ENCODE measurements at regions not wholly inside any gene's neighbourhood (a gene's known extent, or its start where the extent isn't known, plus 50 kb on each side); places are given as distances from the start of the nearest gene placed in this dataset.

DNA sequence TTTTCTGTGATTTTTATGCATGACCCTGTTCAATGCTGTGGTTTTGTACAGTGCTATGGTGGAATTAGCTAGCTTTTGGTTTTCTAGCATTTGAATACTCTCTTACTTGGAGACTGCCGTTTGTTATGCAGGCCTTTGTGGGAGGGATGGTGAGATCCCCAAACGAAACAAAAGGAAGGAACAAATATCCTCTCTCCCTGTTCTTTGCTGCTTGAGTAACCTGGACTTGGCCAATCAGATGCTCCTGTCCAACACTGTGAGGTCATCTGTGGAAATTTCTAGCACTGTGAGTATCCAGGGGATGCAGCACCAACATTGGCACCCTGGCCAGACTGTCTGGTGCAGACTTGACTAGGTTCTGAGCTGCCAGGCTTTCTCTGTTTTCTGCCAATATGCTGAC, 314.4 kb downstream of the ANKRD30A start:
- no peak overlapping the region for H3K27ac ChIP-seq (ENCODE audit: low read length)
- DNase-seq = no peak
- TF ChIP-seq EZH2 (optimal IDR thresholded peaks at IDR 0.05; ENCODE audit: low read depth, low read length) (no peak), EZH2phosphoT487 (IDR thresholded peaks at IDR 0.05; ENCODE audit: low read length) (no peak)
- no peaks in the 10 kb centered on the region for H3K36me3 ChIP-seq (replicated peaks; ENCODE audit: insufficient read depth, low read length)
- no peaks in the 10 kb centered on the region for H3K79me2 ChIP-seq (ENCODE audit: low read length)
- H4K20me1 ChIP-seq (ENCODE audit: insufficient read depth, low read length) = no peaks in the 10 kb centered on the region
- H3K9me2 ChIP-seq (replicated peaks; ENCODE audit: insufficient read depth, low read length) = no peaks in the 10 kb centered on the region
- H2AFZ ChIP-seq (ENCODE audit: low read length) = no peak overlapping the region
- no peak overlapping the region for H3K4me3 ChIP-seq (ENCODE audit: low read length)
- H3K27me3 ChIP-seq (replicated peaks; ENCODE audit: insufficient read depth, low read length) = no peaks in the 10 kb centered on the region
- H3K9me3 ChIP-seq (replicated peaks; ENCODE audit: insufficient read depth, low read length) = no peaks in the 10 kb centered on the region
- H3K4me1 ChIP-seq (ENCODE audit: low read length) = no peaks in the 10 kb centered on the region
- H3F3A ChIP-seq (ENCODE audit: insufficient read depth, low read length) = no peaks in the 10 kb centered on the region
- H3K9ac ChIP-seq (ENCODE audit: low read length) = no peak overlapping the region
- no peak overlapping the region for H3K4me2 ChIP-seq (ENCODE audit: low read depth, low read length)

DNA sequence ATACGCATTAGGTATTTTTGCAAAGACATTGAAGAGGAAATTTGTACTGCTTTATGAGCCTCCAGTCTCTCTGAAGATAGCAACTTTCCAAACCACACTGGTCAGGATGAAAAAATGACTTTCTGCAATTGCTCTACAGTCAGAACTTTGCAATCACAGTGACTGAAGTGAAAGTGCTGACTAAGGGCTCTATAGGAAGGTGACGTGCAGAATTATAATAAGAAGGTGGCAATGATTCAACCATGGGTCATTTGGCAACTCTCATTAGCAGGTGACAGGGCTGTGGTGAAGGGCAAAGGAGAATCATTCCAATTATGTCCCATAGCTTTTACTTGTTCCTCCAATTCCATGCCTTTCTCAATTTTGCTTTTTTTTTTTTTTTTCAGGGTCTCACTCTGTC, 311.0 kb downstream of the ANKRD30A start:
- no peak overlapping the region for H2AFZ ChIP-seq (ENCODE audit: low read length)
- no peaks in the 10 kb centered on the region for H3K4me1 ChIP-seq (ENCODE audit: low read length)
- no peak overlapping the region for H3K4me3 ChIP-seq (ENCODE audit: low read length)
- no peaks in the 10 kb centered on the region for H3F3A ChIP-seq (ENCODE audit: insufficient read depth, low read length)
- no peaks in the 10 kb centered on the region for H3K9me3 ChIP-seq (replicated peaks; ENCODE audit: insufficient read depth, low read length)
- H3K79me2 ChIP-seq (ENCODE audit: low read length) = no peaks in the 10 kb centered on the region
- H3K9ac ChIP-seq (ENCODE audit: low read length) = no peak overlapping the region
- peak overlapping the region; percentile 15; the same call in 1 of the 2 replicates for H3K27ac ChIP-seq (ENCODE audit: low read length)
- peak; percentile 82 for DNase-seq
- no peak for TF ChIP-seq EZH2 (optimal IDR thresholded peaks at IDR 0.05; ENCODE audit: low read depth, low read length)
- TF ChIP-seq EZH2phosphoT487 (IDR thresholded peaks at IDR 0.05; ENCODE audit: low read length) = no peak
- H3K27me3 ChIP-seq (replicated peaks; ENCODE audit: insufficient read depth, low read length) = no peaks in the 10 kb centered on the region
- H3K4me2 ChIP-seq (ENCODE audit: low read depth, low read length) = no peak overlapping the region
- no peaks in the 10 kb centered on the region for H4K20me1 ChIP-seq (ENCODE audit: insufficient read depth, low read length)
- no peaks in the 10 kb centered on the region for H3K9me2 ChIP-seq (replicated peaks; ENCODE audit: insufficient read depth, low read length)
- no peaks in the 10 kb centered on the region for H3K36me3 ChIP-seq (replicated peaks; ENCODE audit: insufficient read depth, low read length)

DNA sequence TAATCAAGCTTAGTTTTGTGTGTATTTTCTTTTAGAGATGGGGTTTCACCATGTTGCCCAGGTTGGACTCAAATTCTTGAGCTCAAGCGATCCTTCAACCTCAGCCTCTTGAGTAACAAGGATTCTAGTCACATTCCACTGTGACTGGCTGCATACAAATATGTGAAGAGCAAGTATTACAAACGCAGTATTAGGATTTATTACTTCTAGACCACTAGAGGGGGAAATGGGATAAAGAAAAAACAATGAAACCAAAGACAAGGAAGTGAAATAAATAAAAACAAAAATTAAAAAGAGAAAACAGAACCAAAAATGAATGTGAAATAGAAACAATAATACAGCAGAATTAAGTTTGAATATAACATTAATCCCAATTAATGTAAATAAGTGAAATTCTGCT, 308.7 kb downstream of the ANKRD30A start:
- Histone ChIP-seq H3K79me2 (ENCODE audit: low read length) (no peaks in the 10 kb centered on the region), H3K4me3 (ENCODE audit: low read length) (no peak overlapping the region), H3K4me1 (ENCODE audit: low read length) (no peaks in the 10 kb centered on the region), H3K9me3 (replicated peaks; ENCODE audit: insufficient read depth, low read length) (no peaks in the 10 kb centered on the region), H3K9me2 (replicated peaks; ENCODE audit: insufficient read depth, low read length) (no peaks in the 10 kb centered on the region), H3K36me3 (replicated peaks; ENCODE audit: insufficient read depth, low read length) (no peaks in the 10 kb centered on the region), H3K27ac (ENCODE audit: low read length) (no peak overlapping the region), H3K4me2 (ENCODE audit: low read depth, low read length) (no peak overlapping the region), H3K9ac (ENCODE audit: low read length) (no peak overlapping the region), H3F3A (ENCODE audit: insufficient read depth, low read length) (no peaks in the 10 kb centered on the region), H4K20me1 (ENCODE audit: insufficient read depth, low read length) (no peaks in the 10 kb centered on the region), H2AFZ (ENCODE audit: low read length) (no peak overlapping the region), H3K27me3 (replicated peaks; ENCODE audit: insufficient read depth, low read length) (no peaks in the 10 kb centered on the region)
- DNase-seq = no peak
- TF ChIP-seq EZH2 (optimal IDR thresholded peaks at IDR 0.05; ENCODE audit: low read depth, low read length) = no peak
- TF ChIP-seq, protein P1, sequence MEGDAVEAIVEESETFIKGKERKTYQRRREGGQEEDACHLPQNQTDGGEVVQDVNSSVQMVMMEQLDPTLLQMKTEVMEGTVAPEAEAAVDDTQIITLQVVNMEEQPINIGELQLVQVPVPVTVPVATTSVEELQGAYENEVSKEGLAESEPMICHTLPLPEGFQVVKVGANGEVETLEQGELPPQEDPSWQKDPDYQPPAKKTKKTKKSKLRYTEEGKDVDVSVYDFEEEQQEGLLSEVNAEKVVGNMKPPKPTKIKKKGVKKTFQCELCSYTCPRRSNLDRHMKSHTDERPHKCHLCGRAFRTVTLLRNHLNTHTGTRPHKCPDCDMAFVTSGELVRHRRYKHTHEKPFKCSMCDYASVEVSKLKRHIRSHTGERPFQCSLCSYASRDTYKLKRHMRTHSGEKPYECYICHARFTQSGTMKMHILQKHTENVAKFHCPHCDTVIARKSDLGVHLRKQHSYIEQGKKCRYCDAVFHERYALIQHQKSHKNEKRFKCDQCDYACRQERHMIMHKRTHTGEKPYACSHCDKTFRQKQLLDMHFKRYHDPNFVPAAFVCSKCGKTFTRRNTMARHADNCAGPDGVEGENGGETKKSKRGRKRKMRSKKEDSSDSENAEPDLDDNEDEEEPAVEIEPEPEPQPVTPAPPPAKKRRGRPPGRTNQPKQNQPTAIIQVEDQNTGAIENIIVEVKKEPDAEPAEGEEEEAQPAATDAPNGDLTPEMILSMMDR (IDR thresholded peaks at IDR 0.05; ENCODE audit: low read length) = peak; percentile 30

All from MM.1S (cell line).